ENCODE measurements at regions not wholly inside any gene's neighbourhood (a gene's known extent, or its start where the extent isn't known, plus 50 kb on each side); places are given as distances from the start of the nearest gene placed in this dataset.

DNA sequence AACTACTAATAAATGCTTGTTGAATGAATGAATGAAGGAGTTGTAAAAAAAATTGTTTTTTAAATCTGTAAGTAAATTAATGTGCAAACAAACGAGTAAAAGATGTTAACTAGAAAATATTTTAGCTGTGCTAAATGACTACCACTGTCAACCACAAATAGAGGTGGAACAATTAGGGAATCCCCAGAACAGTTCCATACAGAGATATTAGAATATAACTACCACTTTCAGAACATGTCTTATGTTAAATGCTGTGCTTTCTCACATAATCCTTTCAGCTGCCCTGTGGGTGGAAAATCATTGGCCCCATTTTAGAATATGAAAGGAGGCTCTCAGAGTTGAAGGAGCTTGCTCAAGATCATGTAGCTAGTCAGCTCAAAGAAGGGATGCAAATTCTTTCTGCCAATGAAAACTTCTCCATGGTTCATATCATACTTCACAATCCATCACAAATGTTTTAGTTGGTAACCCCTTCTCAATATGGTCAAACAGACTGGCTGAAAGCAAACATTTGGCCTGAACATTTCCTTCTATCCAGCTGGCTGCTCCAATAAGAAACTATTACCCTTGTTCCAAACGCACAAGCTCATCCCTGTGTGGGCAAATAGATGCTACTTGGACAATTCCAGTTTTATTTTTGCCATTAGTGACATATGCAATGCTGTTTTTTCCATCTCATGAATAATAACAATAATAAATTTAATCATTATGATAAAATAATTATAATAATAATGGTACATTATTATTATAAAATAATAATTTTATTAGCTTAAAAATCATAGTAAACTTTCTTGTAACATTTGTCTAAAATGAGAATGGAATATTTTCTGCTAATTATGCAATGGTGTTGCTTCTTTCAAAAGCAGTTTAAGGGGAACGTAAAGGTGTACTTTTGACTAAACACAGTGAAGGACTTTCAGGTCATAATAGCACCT is 290.4 kb upstream of the STT3B start:
- no peaks in the 10 kb centered on the region for H3K9me3 ChIP-seq
- H3K27ac ChIP-seq = no peak overlapping the region
- H3K4me1 ChIP-seq = no peaks in the 10 kb centered on the region
- no peaks in the 10 kb centered on the region for H3K27me3 ChIP-seq
- TF ChIP-seq POLR2AphosphoS5 (IDR thresholded peaks at IDR 0.05; ENCODE audit: insufficient read depth in 1 of 2, low read depth in 1 of 2) (no peak), POLR2A (IDR thresholded peaks at IDR 0.05) (no peak), CTCF (IDR thresholded peaks at IDR 0.05) (no peak)
- DNase-seq (ENCODE audit: extremely low spot score in 2 of 2) = no peak
- no peak overlapping the region for H3K4me3 ChIP-seq
- intact Hi-C loops (cut with DNase I) = no loop called here
- H3K36me3 ChIP-seq = no peaks in the 10 kb centered on the region

GRCh38 chr3:31244929-31245817 is 287.6 kb upstream of the STT3B start:
- Histone ChIP-seq H3K36me3 (no peaks in the 10 kb centered on the region), H3K4me3 (no peak overlapping the region), H3K9me3 (no peaks in the 10 kb centered on the region), H3K27ac (no peak overlapping the region), H3K27me3 (no peaks in the 10 kb centered on the region), H3K4me1 (no peaks in the 10 kb centered on the region)
- intact Hi-C loops (cut with DNase I) = no loop called here
- no peak for TF ChIP-seq POLR2AphosphoS5 (IDR thresholded peaks at IDR 0.05; ENCODE audit: insufficient read depth in 1 of 2, low read depth in 1 of 2)
- no peak for TF ChIP-seq CTCF (IDR thresholded peaks at IDR 0.05)
- no peak for TF ChIP-seq POLR2A (IDR thresholded peaks at IDR 0.05)
- DNase-seq (ENCODE audit: extremely low spot score in 2 of 2) = no peak

GRCh38 chr3:31246293-31247062 is 286.2 kb upstream of the STT3B start:
- Histone ChIP-seq H3K9me3 (no peaks in the 10 kb centered on the region), H3K27me3 (no peaks in the 10 kb centered on the region), H3K4me1 (no peaks in the 10 kb centered on the region), H3K27ac (no peak overlapping the region), H3K4me3 (no peak overlapping the region), H3K36me3 (no peaks in the 10 kb centered on the region)
- TF ChIP-seq POLR2AphosphoS5 (IDR thresholded peaks at IDR 0.05; ENCODE audit: insufficient read depth in 1 of 2, low read depth in 1 of 2) (no peak), CTCF (IDR thresholded peaks at IDR 0.05) (no peak), POLR2A (IDR thresholded peaks at IDR 0.05) (no peak)
- no peak for DNase-seq (ENCODE audit: extremely low spot score in 2 of 2)
- intact Hi-C loops (cut with DNase I) = no loop called here

GRCh38 chr3:31247063-31247447 is 285.7 kb upstream of the STT3B start:
- Histone ChIP-seq H3K27me3 (no peaks in the 10 kb centered on the region), H3K36me3 (no peaks in the 10 kb centered on the region), H3K4me1 (no peaks in the 10 kb centered on the region), H3K27ac (no peak overlapping the region), H3K9me3 (no peaks in the 10 kb centered on the region), H3K4me3 (no peak overlapping the region)
- intact Hi-C loops (cut with DNase I) = no loop called here
- no peak for DNase-seq (ENCODE audit: extremely low spot score in 2 of 2)
- TF ChIP-seq CTCF (IDR thresholded peaks at IDR 0.05) (no peak), POLR2A (IDR thresholded peaks at IDR 0.05) (no peak)

All from vagina (tissue), 2 donors.